NCI-H2196 treated with DMSO at 0.1 percent for 48 hours (cell line): ENCODE measurements at regions not wholly inside any gene's neighbourhood (a gene's known extent, or its start where the extent isn't known, plus 50 kb on each side); places are given as distances from the start of the nearest gene placed in this dataset.
"Not testable (repeated sequence)": the region's sequence is repeated elsewhere in the genome, so short reads cannot be mapped to it uniquely, and the experiment has no call there.

Experiments
- DNase-seq: peaks from one replicate; lab custom pipeline; 2025; ENCODE audit not compliant: unreplicated experiment; lab: John Stamatoyannopoulos, UW

GRCh38 chr13:111411919-111412650, 91.6 kb downstream of the TEX29 start:
- DNase-seq: no peak

GRCh38 chr13:111413407-111414187, 93.2 kb downstream of the TEX29 start:
- no peak for DNase-seq

- no peak for DNase-seq
These were observed 93.9 kb downstream of the TEX29 start for GRCh38 chr13:111414341-111414740.

- DNase-seq: no peak
These were observed 94.8 kb downstream of the TEX29 start for GRCh38 chr13:111415246-111415645.

- no peak for DNase-seq
These were observed 95.3 kb downstream of the TEX29 start for GRCh38 chr13:111415765-111416164.

- no peak for DNase-seq
These were observed 97.7 kb downstream of the TEX29 start for GRCh38 chr13:111418101-111418500.

- DNase-seq: no peak
These were observed 99.9 kb downstream of the TEX29 start for GRCh38 chr13:111420113-111420876.

- DNase-seq: no peak
These were observed 100.8 kb downstream of the TEX29 start for GRCh38 chr13:111421216-111421615.

GRCh38 chr13:111422348-111422747, 101.9 kb downstream of the TEX29 start:
- no peak for DNase-seq

- no peak for DNase-seq
These were observed 102.8 kb downstream of the TEX29 start for GRCh38 chr13:111423168-111423785.

GRCh38 chr13:111424134-111424533, 103.7 kb downstream of the TEX29 start:
- no peak for DNase-seq

GRCh38 chr13:111425326-111425725, 104.9 kb downstream of the TEX29 start:
- no peak for DNase-seq

GRCh38 chr13:111429064-111429558, 108.7 kb downstream of the TEX29 start:
- DNase-seq: no peak

- DNase-seq: no peak
These were observed 110.8 kb downstream of the TEX29 start for GRCh38 chr13:111431206-111431605.

- no peak for DNase-seq
These were observed 114.2 kb downstream of the TEX29 start for GRCh38 chr13:111434578-111435159.

GRCh38 chr13:111436446-111436845, 116.0 kb downstream of the TEX29 start:
- DNase-seq: no peak

GRCh38 chr13:111437417-111437816, 117.0 kb downstream of the TEX29 start:
- DNase-seq: no peak

GRCh38 chr13:111437856-111438547, 117.6 kb downstream of the TEX29 start:
- no peak for DNase-seq

GRCh38 chr13:111440492-111440891, 120.0 kb downstream of the TEX29 start:
- not testable (repeated sequence) for DNase-seq

GRCh38 chr13:111443981-111444380, 123.5 kb downstream of the TEX29 start:
- no peak for DNase-seq
